NB4 (cell line): ENCODE measurements at regions not wholly inside any gene's neighbourhood (a gene's known extent, or its start where the extent isn't known, plus 50 kb on each side); places are given as distances from the start of the nearest gene placed in this dataset.

ENCODE experiments used
- MAX ChIP-seq: IDR thresholded peaks from 2 replicates; pipeline ENCODE4 v1.6.1; 2011; ENCODE audit warnings: low read depth, low read length
- TF ChIP-seq, protein P1 (sequence below): IDR thresholded peaks from one replicate; pipeline ENCODE4 v1.5.1; 2012; ENCODE audit warnings: low read depth, low read length

DNA sequence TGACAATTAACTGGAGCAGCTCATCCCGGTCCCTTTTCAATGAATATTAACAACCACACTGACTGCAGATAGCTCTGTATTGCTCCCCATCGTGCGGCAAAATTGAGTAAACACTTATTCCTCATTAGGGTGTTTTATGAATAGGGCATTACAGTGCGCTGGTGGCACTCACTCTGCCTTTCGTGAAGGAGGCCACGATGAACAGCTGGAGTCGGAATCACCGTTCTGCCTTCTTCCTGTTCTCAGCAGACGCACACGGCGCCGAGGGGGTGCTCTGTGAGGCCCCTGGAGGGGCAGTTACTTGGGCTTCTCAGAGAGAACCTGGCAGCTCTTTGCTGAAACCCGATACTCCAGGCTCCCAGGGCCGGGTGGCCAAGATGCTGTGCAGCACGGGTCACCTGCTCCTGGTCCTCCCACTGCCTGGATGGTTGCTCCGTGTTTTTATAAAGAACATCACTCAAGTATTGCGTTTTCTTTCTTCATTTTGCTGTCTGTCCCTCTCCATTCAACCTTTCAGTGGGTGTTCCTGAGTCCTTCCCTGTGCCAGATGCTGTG, 241.9 kb downstream of the GLRX3 start:
- no peak for TF ChIP-seq MAX
- TF ChIP-seq, protein P1, sequence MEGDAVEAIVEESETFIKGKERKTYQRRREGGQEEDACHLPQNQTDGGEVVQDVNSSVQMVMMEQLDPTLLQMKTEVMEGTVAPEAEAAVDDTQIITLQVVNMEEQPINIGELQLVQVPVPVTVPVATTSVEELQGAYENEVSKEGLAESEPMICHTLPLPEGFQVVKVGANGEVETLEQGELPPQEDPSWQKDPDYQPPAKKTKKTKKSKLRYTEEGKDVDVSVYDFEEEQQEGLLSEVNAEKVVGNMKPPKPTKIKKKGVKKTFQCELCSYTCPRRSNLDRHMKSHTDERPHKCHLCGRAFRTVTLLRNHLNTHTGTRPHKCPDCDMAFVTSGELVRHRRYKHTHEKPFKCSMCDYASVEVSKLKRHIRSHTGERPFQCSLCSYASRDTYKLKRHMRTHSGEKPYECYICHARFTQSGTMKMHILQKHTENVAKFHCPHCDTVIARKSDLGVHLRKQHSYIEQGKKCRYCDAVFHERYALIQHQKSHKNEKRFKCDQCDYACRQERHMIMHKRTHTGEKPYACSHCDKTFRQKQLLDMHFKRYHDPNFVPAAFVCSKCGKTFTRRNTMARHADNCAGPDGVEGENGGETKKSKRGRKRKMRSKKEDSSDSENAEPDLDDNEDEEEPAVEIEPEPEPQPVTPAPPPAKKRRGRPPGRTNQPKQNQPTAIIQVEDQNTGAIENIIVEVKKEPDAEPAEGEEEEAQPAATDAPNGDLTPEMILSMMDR: no peak
